ENCODE measurements at regions not wholly inside any gene's neighbourhood (a gene's known extent, or its start where the extent isn't known, plus 50 kb on each side); places are given as distances from the start of the nearest gene placed in this dataset.

- Histone ChIP-seq H3K79me2 (ENCODE audit: control insufficient read depth, insufficient read depth, low read length) (no peaks in the 10 kb centered on the region), H3K4me2 (ENCODE audit: insufficient read depth, low read length) (no peak overlapping the region), H3K27ac (ENCODE audit: insufficient read depth, low read depth, low read length) (no peak overlapping the region), H3K27me3 (ENCODE audit: control insufficient read depth in 2 of 2, insufficient read depth in 2 of 2, low read length in 2 of 2) (no peaks in the 10 kb centered on the region), H4K20me1 (replicated peaks; ENCODE audit: control insufficient read depth, extremely low read depth, insufficient read depth, low read length) (no peaks in the 10 kb centered on the region), H3K9ac (replicated peaks; ENCODE audit: extremely low read depth, insufficient read depth, low read length) (no peak overlapping the region), H3K4me1 (ENCODE audit: control insufficient read depth, extremely low read depth, insufficient read depth, low read length) (no peaks in the 10 kb centered on the region), H3K4me3 (replicated peaks in 1 of 3; ENCODE audit: insufficient read depth in 1 of 3, low read depth in 1 of 3, low read length in 3 of 3) (no peak overlapping the region), H3K9me3 (replicated peaks; ENCODE audit: control insufficient read depth, insufficient read depth, low read length) (no peaks in the 10 kb centered on the region), H3K36me3 (ENCODE audit: control insufficient read depth in 2 of 2, extremely low read depth in 1 of 2, insufficient read depth in 2 of 2, low read length in 2 of 2) (no peaks in the 10 kb centered on the region), H3K9me1 (replicated peaks; ENCODE audit: control insufficient read depth, extremely low read depth, insufficient read depth, low read length) (no peaks in the 10 kb centered on the region), H2AFZ (ENCODE audit: low read depth, low read length) (no peak overlapping the region)
- BruUV-seq (replicated peaks): no TSS peak
- ChIA-PET CTCF (no interaction called here), POLR2A (no interaction called here)
- TF ChIP-seq MYC (IDR thresholded peaks at IDR 0.05; ENCODE audit: low read depth, low read length) (no peak), GATA2 (IDR thresholded peaks at IDR 0.05; ENCODE audit: insufficient read depth, insufficient read length, low read depth, low read length) (no peak), EZH2 (IDR thresholded peaks at IDR 0.05; ENCODE audit: borderline replicate concordance, low read depth, low read length, severe bottlenecking) (no peak), MAX (IDR thresholded peaks at IDR 0.05; ENCODE audit: insufficient read depth, insufficient read length) (no peak), CTCF (IDR thresholded peaks at IDR 0.05; ENCODE audit: extremely low read depth in 1 of 2, insufficient read depth in 1 of 2, low read depth in 1 of 2, low read length in 2 of 2) (no peak), POLR2A (IDR thresholded peaks at IDR 0.05; ENCODE audit: low read depth, low read length) (no peak), POLR2AphosphoS5 (IDR thresholded peaks at IDR 0.05; ENCODE audit: insufficient read depth, low read depth, low read length) (no peak), FOS (IDR thresholded peaks at IDR 0.05; ENCODE audit: borderline replicate concordance, insufficient read depth, low read length) (no peak), JUN (IDR thresholded peaks at IDR 0.05; ENCODE audit: borderline replicate concordance, insufficient read depth, insufficient read length, low read depth) (no peak)
- dilution Hi-C loops (cut with MboI; ENCODE audit: extremely low pct_ligation_motif_present, low sequenced_read_pairs) (no loop called here), intact Hi-C loops (cut with micrococcal nuclease) (no loop called here)
- FAIRE-seq: no peak
- DNase-seq (ENCODE audit: low read depth, low spot score): no peak
These were observed 222.2 kb upstream of the CPHXL start for GRCh38 chr16:75948441-75948840.

All from endothelial cell of umbilical vein (primary cell).